Spleen (tissue), 11 donors: ENCODE measurements at regions not wholly inside any gene's neighbourhood (a gene's known extent, or its start where the extent isn't known, plus 50 kb on each side); places are given as distances from the start of the nearest gene placed in this dataset.

Experiments used
- DNase-seq: peaks from one replicate; pipeline ENCODE4 v3.0.0-alpha.2; 2020
- H3K27ac ChIP-seq, 8 donors: fragments of 200-600 bp; sonication (generic) in 7 of 8; 1 replicate in 4 of 8; 2 replicates in 4 of 8; pipeline versions ENCODE4 v1.5.0 to v1.8.0; 2016 to 2021; ENCODE audit warnings: inconsistent platforms in 4 of 8, mild to moderate bottlenecking in 4 of 8, moderate library complexity in 1 of 8
- H3K27me3 ChIP-seq, 7 donors: fragments of 200-600 bp; sonication (generic) in 6 of 7; replicated peaks in 1 of 7; 1 replicate in 4 of 7; 2 replicates in 3 of 7; pipeline versions ENCODE4 v1.5.0 to v1.8.0; 2016 to 2021; ENCODE audit warnings: inconsistent platforms in 3 of 7, mild to moderate bottlenecking in 1 of 7
- H3K36me3 ChIP-seq, 6 donors: fragments of 200-600 bp; sonication (generic) in 5 of 6; 1 replicate in 4 of 6; 2 replicates in 2 of 6; pipeline versions ENCODE4 v1.5.0 to v1.8.0; 2016 to 2021; ENCODE audit warnings: inconsistent platforms in 2 of 6
- H3K4me1 ChIP-seq, 6 donors: fragments of 200-600 bp; sonication (generic) in 5 of 6; 1 replicate in 3 of 6; 2 replicates in 3 of 6; pipeline versions ENCODE4 v1.5.0 to v1.8.0; 2016 to 2021; ENCODE audit warnings: inconsistent platforms in 3 of 6
- H3K4me3 ChIP-seq, 8 donors: fragments of 200-600 bp; sonication (generic) in 7 of 8; 1 replicate in 4 of 8; 2 replicates in 4 of 8; pipeline versions ENCODE4 v1.5.0 to v1.8.0; 2016 to 2021; ENCODE audit warnings: inconsistent platforms in 4 of 8, mild to moderate bottlenecking in 4 of 8, moderate library complexity in 2 of 8
- H3K9me3 ChIP-seq, 8 donors: fragments of 200-600 bp; sonication (generic) in 7 of 8; 1 replicate in 4 of 8; 2 replicates in 4 of 8; pipeline versions ENCODE4 v1.5.0 to v1.8.0; 2016 to 2021; ENCODE audit warnings: inconsistent platforms in 4 of 8
- CTCF ChIP-seq, 11 experiments: fragments of 200-600 bp in 7 of 11; fragments of 450-650 bp in 4 of 11; sonication (generic) in 4 of 11; IDR thresholded peaks in 8 of 11; conservative IDR thresholded peaks in 3 of 11; 1 replicate in 7 of 11; 2 replicates in 4 of 11; pipeline versions ENCODE4 v1.4.0 to v1.8.0; 2016 to 2021; ENCODE audit warnings: antibody characterized with exemption in 11 of 11, inconsistent platforms in 4 of 11, mild to moderate bottlenecking in 1 of 11
- POLR2A ChIP-seq, 3 donors: fragments of 450-650 bp; IDR thresholded peaks; one replicate each; pipeline ENCODE4 v1.5.1; 2017; ENCODE audit warnings: antibody characterized with exemption in 3 of 3, mild to moderate bottlenecking in 1 of 3
- POLR2AphosphoS5 ChIP-seq, 3 donors: sonication (generic); formaldehyde crosslinking; IDR thresholded peaks; one replicate each; pipeline ENCODE4 v1.5.1; 2017; ENCODE audit warnings: antibody characterized with exemption in 3 of 3
- WGBS, 5 donors: extraction: QIAGEN DNeasy Blood & Tissue Kit in 3 of 5; methylation state at CpG; one replicate each; pipeline versions ENCODE4 v1.1.5 to v1.1.7; 2013 to 2018; 5-methylcytosine and 5-hydroxymethylcytosine counted together
- intact Hi-C: fragments of 100-400 bp; cut with DNase I; formaldehyde crosslinking; loops from one replicate; pipeline ENCODE4 v1.15.0; 2023; ENCODE audit warnings: low total_unique reads
- donor health status: healthy with polysubstance abuse.
- donor health status: DM: no; HTN: no; CAD: no; lungs with moderate emphysema.
- donor health status: DM: no; HTN: no; CAD: no.
- donor health status: Bipolar disorder and iron deficiency.
- donor health status: healthy.
- donor health status: DM: no; HTN: no; CAD: no.
- donor health status: DM: yes; HTN: yes; CAD: no.

DNA sequence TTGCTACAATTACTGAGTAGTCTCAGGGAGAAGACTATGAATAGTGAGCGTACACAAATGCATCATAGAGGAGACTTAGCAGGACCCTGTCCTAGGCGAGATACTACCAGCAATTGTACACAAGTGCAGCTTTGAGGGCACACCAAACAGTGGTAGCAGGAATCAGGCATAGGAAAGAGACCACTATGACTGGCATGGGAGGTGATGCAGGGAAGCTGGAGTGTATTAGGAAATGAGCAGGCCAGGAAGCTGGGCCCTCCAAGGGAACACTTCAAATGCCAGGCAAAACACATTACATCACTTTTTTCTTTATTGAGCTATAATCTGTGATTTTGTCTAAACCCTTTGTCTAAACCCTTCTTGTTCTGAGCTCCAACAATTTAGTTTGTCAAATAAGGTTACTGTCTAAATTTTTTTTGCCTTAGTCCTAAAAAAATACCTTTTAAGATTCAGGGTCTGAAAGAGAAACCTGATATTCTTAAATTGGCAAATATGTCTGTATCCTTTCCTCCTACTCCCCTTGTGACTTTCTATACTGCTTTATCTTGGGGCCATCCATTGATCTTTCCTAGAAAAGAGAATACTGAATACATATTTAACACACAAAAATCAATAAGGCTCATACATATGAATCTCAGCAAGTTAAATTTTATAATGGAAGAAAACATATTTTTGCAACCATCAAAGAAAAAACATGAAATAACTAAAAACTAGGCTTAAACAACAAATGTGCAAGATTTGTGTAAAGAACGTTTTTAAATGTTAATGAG lies 193.8 kb upstream of the PHYHIPL start:
- H3K9me3 ChIP-seq = no peaks in the 10 kb centered on the region
- H3K27ac ChIP-seq = no peak overlapping the region
- 71 to 85% (median 75%) methylated on average over 3 of the region's 3 CpGs for WGBS, 5 donors
- no peaks in the 10 kb centered on the region for H3K36me3 ChIP-seq
- no peak overlapping the region for H3K4me3 ChIP-seq
- no peak for DNase-seq
- H3K27me3 ChIP-seq = no peaks in the 10 kb centered on the region
- H3K4me1 ChIP-seq = no peaks in the 10 kb centered on the region
- no peak for TF ChIP-seq POLR2A (IDR thresholded peaks at IDR 0.05)
- intact Hi-C loops = no loop called here

DNA sequence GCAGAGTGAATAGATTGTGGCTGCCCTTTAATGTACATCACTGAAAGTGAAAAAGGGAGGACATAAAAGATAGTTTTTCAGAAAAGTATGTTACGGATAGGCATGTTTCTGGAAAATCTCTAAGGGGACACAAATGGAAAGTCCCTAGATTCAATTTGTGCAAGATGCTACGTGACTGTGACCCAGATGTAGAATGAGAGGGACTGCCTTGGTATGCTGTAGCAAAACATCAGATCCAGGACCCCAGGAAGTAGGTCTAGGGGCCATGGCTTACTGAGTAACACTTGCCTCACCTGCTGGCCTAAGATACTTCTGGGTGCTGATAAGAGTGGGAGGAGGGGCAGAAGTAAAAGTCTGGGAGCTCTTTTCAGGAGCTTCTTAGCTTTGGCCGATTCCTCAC lies 191.2 kb upstream of the PHYHIPL start:
- WGBS, 5 donors = 67 to 80% (median 71%) methylated on average over 3 of the region's 3 CpGs
- Histone ChIP-seq H3K27ac (no peak overlapping the region), H3K27me3 (no peaks in the 10 kb centered on the region), H3K4me1 (no peaks in the 10 kb centered on the region), H3K36me3 (no peaks in the 10 kb centered on the region), H3K4me3 (no peak overlapping the region), H3K9me3 (peaks cover 0 to 13% (median 10%) of the 10 kb centered on the region in 8 donors)
- TF ChIP-seq CTCF (IDR thresholded peaks at IDR 0.05 in 8 of 11, conservative IDR thresholded peaks at IDR 0.05 in 3 of 11) = no peak
- TF ChIP-seq POLR2A (IDR thresholded peaks at IDR 0.05) = no peak
- no peak for TF ChIP-seq POLR2AphosphoS5 (IDR thresholded peaks at IDR 0.05)
- intact Hi-C loops = no loop called here
- DNase-seq = no peak

- H3K27ac ChIP-seq = no peak overlapping the region
- no peak overlapping the region for H3K4me3 ChIP-seq
- peaks cover 0 to 20% (median 14%) of the 10 kb centered on the region in 8 donors for H3K9me3 ChIP-seq
- DNase-seq = no peak
- no peaks in the 10 kb centered on the region for H3K4me1 ChIP-seq
- no peaks in the 10 kb centered on the region for H3K27me3 ChIP-seq
- no peak for TF ChIP-seq CTCF (IDR thresholded peaks at IDR 0.05 in 8 of 11, conservative IDR thresholded peaks at IDR 0.05 in 3 of 11)
- TF ChIP-seq POLR2AphosphoS5 (IDR thresholded peaks at IDR 0.05) = no peak
- no peak for TF ChIP-seq POLR2A (IDR thresholded peaks at IDR 0.05)
- no peaks in the 10 kb centered on the region for H3K36me3 ChIP-seq
- whole genome bisulfite sequencing, 5 donors = 73 to 82% (median 75%) methylated on average over 2 of the region's 2 CpGs
- intact Hi-C loops = no loop called here
Measured at GRCh38 chr10:58989486-58990039, 186.9 kb upstream of the PHYHIPL start.

GRCh38 chr10:58990693-58991092 lies 185.8 kb upstream of the PHYHIPL start:
- no peaks in the 10 kb centered on the region for H3K4me1 ChIP-seq
- H3K9me3 ChIP-seq = peaks cover 0 to 20% (median 14%) of the 10 kb centered on the region in 8 donors
- no peak overlapping the region for H3K4me3 ChIP-seq
- no peak overlapping the region for H3K27ac ChIP-seq
- no peak for TF ChIP-seq POLR2AphosphoS5 (IDR thresholded peaks at IDR 0.05)
- no peak for TF ChIP-seq POLR2A (IDR thresholded peaks at IDR 0.05)
- TF ChIP-seq CTCF (IDR thresholded peaks at IDR 0.05 in 8 of 11, conservative IDR thresholded peaks at IDR 0.05 in 3 of 11) = no peak
- WGBS, 5 donors = 94 to 97% (median 95%) methylated on average over 2 of the region's 2 CpGs
- no peak for DNase-seq
- no peaks in the 10 kb centered on the region for H3K27me3 ChIP-seq
- intact Hi-C loops = no loop called here
- no peaks in the 10 kb centered on the region for H3K36me3 ChIP-seq
